K562 (cell line): ENCODE measurements at regions not wholly inside any gene's neighbourhood (a gene's known extent, or its start where the extent isn't known, plus 50 kb on each side); places are given as distances from the start of the nearest gene placed in this dataset.

Source experiments
- FOXJ3 ChIP-seq: sonication (generic); formaldehyde crosslinking; IDR thresholded peaks from 2 replicates; pipeline ENCODE4 v1.4.0; 2020; ENCODE audit warnings: mild to moderate bottlenecking, missing genetic modification reagents
- FOXK2 ChIP-seq, 2 experiments: fragments of 450-650 bp; IDR thresholded peaks in 1 of 2; conservative IDR thresholded peaks in 1 of 2; 2 replicates each; pipeline ENCODE4 v1.6.1; 2016; ENCODE audit warnings: low read depth in 2 of 2, mild to moderate bottlenecking in 1 of 2
- IRF2 ChIP-seq: sonication (generic); formaldehyde crosslinking; IDR thresholded peaks from 2 replicates; pipeline ENCODE4 v1.8.1; 2022; ENCODE audit warnings: mild to moderate bottlenecking, missing genetic modification reagents
- KDM4B ChIP-seq, 2 experiments: fragments of 450-650 bp in 1 of 2; sonication (generic) in 1 of 2; IDR thresholded peaks; 2 replicates each; pipeline ENCODE4 v1.6.1; 2016 to 2017; ENCODE audit warnings: borderline replicate concordance in 2 of 2, antibody characterized with exemption in 1 of 2, low read depth in 1 of 2, mild to moderate bottlenecking in 1 of 2
- KLF10 ChIP-seq: fragments of 250-450 bp; sonication (Bioruptor Pico); IDR thresholded peaks from 2 replicates; pipeline ENCODE4 v1.6.1; 2021; ENCODE audit warnings: matching md5 sums
- MECOM ChIP-seq: fragments of 250-450 bp; sonication (Bioruptor Pico); IDR thresholded peaks from 2 replicates; pipeline ENCODE4 v1.8.0; 2022; ENCODE audit warnings: inconsistent platforms
- STAT5B ChIP-seq: fragments of 250-450 bp; sonication (Bioruptor Pico); IDR thresholded peaks from 2 replicates; pipeline ENCODE4 v1.8.0; 2021; ENCODE audit warnings: mild to moderate bottlenecking, inconsistent platforms
- TCF7L2 ChIP-seq: fragments of 150-350 bp; IDR thresholded peaks from 2 replicates; pipeline ENCODE4 v1.6.1; 2016; ENCODE audit warnings: low read depth, mild to moderate bottlenecking, low read length, moderate library complexity
- ZBTB7A ChIP-seq: IDR thresholded peaks from 2 replicates; pipeline ENCODE4 v1.6.1; 2011; ENCODE audit warnings: low read depth, mild to moderate bottlenecking, low read length, moderate library complexity, borderline replicate concordance; ENCODE audit not compliant: control insufficient read depth
- ZNF174 ChIP-seq: fragments of 250-450 bp; sonication (Bioruptor Pico); IDR thresholded peaks from 2 replicates; pipeline ENCODE4 v1.4.0; 2020; ENCODE audit warnings: mild to moderate bottlenecking
- ZNF408 ChIP-seq: fragments of 250-450 bp; sonication (Bioruptor Pico); IDR thresholded peaks from 2 replicates; pipeline ENCODE4 v1.4.0; 2020; ENCODE audit warnings: low read depth, mild to moderate bottlenecking, moderate library complexity
- TF ChIP-seq, protein P1 (sequence below), 3 experiments: IDR thresholded peaks in 2 of 3; conservative IDR thresholded peaks in 1 of 3; 2 replicates each; pipeline ENCODE4 v1.5.1; 2011 to 2012; ENCODE audit warnings: low read length in 3 of 3, mild to moderate bottlenecking in 3 of 3, control low read depth in 2 of 3, improper control_type of control experiment in 1 of 3, inconsistent platforms in 1 of 3, low read depth in 1 of 3, mixed read lengths in 1 of 3, moderate library complexity in 1 of 3; ENCODE audit not compliant: insufficient read depth in 2 of 3

DNA sequence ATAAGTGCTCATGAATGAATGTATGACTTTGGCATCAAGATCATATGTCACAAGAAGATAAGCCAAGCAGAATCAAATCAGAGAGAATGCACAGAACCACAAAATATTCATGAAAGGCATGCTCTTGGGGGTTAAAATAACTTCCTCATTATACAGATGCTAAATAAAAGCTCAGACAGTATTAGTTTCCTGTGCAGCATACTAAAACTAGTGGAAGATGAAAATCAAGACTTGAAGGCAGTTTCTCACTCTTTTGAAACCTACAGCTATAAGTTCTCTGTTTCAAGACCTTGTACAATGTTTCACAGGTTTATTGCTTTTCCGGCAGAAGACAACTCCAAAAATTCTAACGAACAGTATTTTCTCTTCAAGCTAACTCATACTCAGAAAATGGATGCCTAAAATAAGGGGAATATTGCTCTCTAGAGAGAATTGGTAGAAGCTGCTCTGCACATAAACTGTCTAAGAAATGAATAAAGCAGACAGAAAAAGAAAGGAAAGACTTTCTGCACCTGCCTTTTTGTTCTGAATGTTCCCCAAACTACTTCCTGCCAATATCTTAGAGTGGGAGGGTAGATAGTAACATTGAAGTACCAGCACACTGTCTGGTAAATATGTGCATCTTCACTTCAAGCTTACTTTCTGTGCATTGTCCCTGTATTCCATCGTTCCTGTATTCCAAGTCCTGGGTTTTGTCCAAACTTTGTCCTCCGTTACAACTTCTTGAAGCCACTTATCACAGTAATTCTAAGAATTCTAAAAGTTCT lies 639.4 kb upstream of the FAT3 start:
- no peak for TF ChIP-seq MECOM (CRISPR knock-in tag)
- TF ChIP-seq IRF2 (CRISPR knock-in tag), result no peak
- TF ChIP-seq, protein P1, sequence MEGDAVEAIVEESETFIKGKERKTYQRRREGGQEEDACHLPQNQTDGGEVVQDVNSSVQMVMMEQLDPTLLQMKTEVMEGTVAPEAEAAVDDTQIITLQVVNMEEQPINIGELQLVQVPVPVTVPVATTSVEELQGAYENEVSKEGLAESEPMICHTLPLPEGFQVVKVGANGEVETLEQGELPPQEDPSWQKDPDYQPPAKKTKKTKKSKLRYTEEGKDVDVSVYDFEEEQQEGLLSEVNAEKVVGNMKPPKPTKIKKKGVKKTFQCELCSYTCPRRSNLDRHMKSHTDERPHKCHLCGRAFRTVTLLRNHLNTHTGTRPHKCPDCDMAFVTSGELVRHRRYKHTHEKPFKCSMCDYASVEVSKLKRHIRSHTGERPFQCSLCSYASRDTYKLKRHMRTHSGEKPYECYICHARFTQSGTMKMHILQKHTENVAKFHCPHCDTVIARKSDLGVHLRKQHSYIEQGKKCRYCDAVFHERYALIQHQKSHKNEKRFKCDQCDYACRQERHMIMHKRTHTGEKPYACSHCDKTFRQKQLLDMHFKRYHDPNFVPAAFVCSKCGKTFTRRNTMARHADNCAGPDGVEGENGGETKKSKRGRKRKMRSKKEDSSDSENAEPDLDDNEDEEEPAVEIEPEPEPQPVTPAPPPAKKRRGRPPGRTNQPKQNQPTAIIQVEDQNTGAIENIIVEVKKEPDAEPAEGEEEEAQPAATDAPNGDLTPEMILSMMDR (IDR thresholded peaks at IDR 0.05 in 2 of 3, conservative IDR thresholded peaks at IDR 0.05 in 1 of 3; ENCODE audit: insufficient read depth in 2 of 3, low read depth in 1 of 3, low read length in 3 of 3), result no peak
- TF ChIP-seq FOXJ3 (CRISPR knock-in tag), result no peak
- TF ChIP-seq KLF10, result no peak
- no peak for TF ChIP-seq STAT5B (CRISPR knock-in tag)
- TF ChIP-seq ZNF408, result no peak
- no peak for TF ChIP-seq KDM4B (IDR thresholded peaks at IDR 0.05; ENCODE audit: borderline replicate concordance in 2 of 2, low read depth in 1 of 2)
- TF ChIP-seq ZBTB7A, result no peak
- TF ChIP-seq ZNF174, result no peak
- TF ChIP-seq FOXK2 (conservative IDR thresholded peaks at IDR 0.05 in 1 of 2, IDR thresholded peaks at IDR 0.05 in 1 of 2; ENCODE audit: low read depth in 2 of 2), result no peak
- no peak for TF ChIP-seq TCF7L2
